A549 (cell line): ENCODE measurements at regions not wholly inside any gene's neighbourhood (a gene's known extent, or its start where the extent isn't known, plus 50 kb on each side); places are given as distances from the start of the nearest gene placed in this dataset.
A peak's percentile ranks its signal among the peaks of the same experiment; 100 is the strongest.

ENCODE experiments used
- ATAC-seq, 2 experiments: fragments of 200-7000 bp in 1 of 2; fragments of >200 bp in 1 of 2; cut with Nextera tagmentation in 1 of 2; cut with Tn5 transposase in 1 of 2; 3 replicates each; pipeline versions ENCODE4 v1.8.0 to v1.9.1; 2018 to 2020; ENCODE audit warnings: mild to moderate bottlenecking in 1 of 2, moderate library complexity in 1 of 2
- CTCF ChIA-PET: fragments of 300-600 bp; sonication (Branson Sonifier 250); formaldehyde crosslinking; extraction: SDS; loops from one replicate; lab custom pipeline; 2021; ENCODE audit warnings: antibody characterized with exemption, inconsistent platforms; lab: Yijun Ruan, JAX
- POLR2A ChIA-PET: fragments of 350-600 bp; formaldehyde crosslinking; extraction: SDS; loops from one replicate; lab custom pipeline; 2021; ENCODE audit warnings: antibody characterized with exemption, inconsistent platforms; lab: Yijun Ruan, JAX
- DNase-seq, 2 experiments: peaks; one replicate each; pipeline versions ENCODE4 v3.0.0 to v3.0.0-alpha.2; 2011 to 2016; ENCODE audit warnings: low read depth in 1 of 2, low spot score in 1 of 2
- FAIRE-seq: peaks from 2 replicates; lab custom pipeline; 2011; peaks lifted over from hg19 to GRCh38; lab: Jason Lieb, UNC
- H3K27ac ChIP-seq, 2 experiments: fragments of >200 bp; sonication (Bioruptor Twin); formaldehyde crosslinking; 3 replicates each; pipeline ENCODE4 v1.5.1; 2016 to 2017
- H3K4me1 ChIP-seq: fragments of >200 bp; sonication (Bioruptor Twin); formaldehyde crosslinking; 3 replicates; pipeline ENCODE4 v1.6.1; 2016
- H3K4me2 ChIP-seq: fragments of >200 bp; sonication (Bioruptor Twin); formaldehyde crosslinking; 3 replicates; pipeline ENCODE4 v1.6.1; 2016
- H3K4me3 ChIP-seq: fragments of >200 bp; sonication (Bioruptor Twin); formaldehyde crosslinking; 3 replicates; pipeline ENCODE4 v1.5.1; 2016
- H3K9me3 ChIP-seq: fragments of >200 bp; sonication (Bioruptor Twin); formaldehyde crosslinking; 3 replicates; pipeline ENCODE4 v1.6.1; 2016
- BHLHE40 ChIP-seq: IDR thresholded peaks from 2 replicates; pipeline ENCODE4 v1.6.1; 2012; ENCODE audit warnings: low read depth, low read length, inconsistent platforms
- CBX2 ChIP-seq: fragments of 200-600 bp; sonication (generic); IDR thresholded peaks from 2 replicates; pipeline ENCODE4 v1.6.1; 2016; ENCODE audit warnings: low read depth, mild to moderate bottlenecking, borderline replicate concordance
- CBX8 ChIP-seq: fragments of 200-600 bp; sonication (generic); IDR thresholded peaks from 2 replicates; pipeline ENCODE4 v1.6.1; 2016
- FOXS1 ChIP-seq: fragments of 250-450 bp; sonication (Bioruptor Pico); IDR thresholded peaks from 2 replicates; pipeline ENCODE4 v1.5.0; 2020; ENCODE audit warnings: mild to moderate bottlenecking, moderate library complexity
- HEYL ChIP-seq: fragments of 250-450 bp; sonication (Bioruptor Pico); IDR thresholded peaks from 2 replicates; pipeline ENCODE4 v1.8.0; 2021; ENCODE audit warnings: mild to moderate bottlenecking, moderate library complexity
- HOXA7 ChIP-seq: fragments of 250-450 bp; sonication (Bioruptor Pico); IDR thresholded peaks from 2 replicates; pipeline ENCODE4 v1.5.0; 2020; ENCODE audit warnings: mild to moderate bottlenecking, moderate library complexity
- KDM1A ChIP-seq: fragments of 200-600 bp; sonication (generic); IDR thresholded peaks from 2 replicates; pipeline ENCODE4 v1.6.1; 2016; ENCODE audit warnings: low read depth, mild to moderate bottlenecking
- MAZ ChIP-seq: fragments of 150-350 bp; IDR thresholded peaks from 2 replicates; pipeline ENCODE4 v1.6.1; 2014; ENCODE audit warnings: antibody characterized with exemption, low read depth, low read length, borderline replicate concordance
- NFE2L2 ChIP-seq: fragments of 150-350 bp; conservative IDR thresholded peaks from 2 replicates; pipeline ENCODE4 v1.6.1; 2014; ENCODE audit warnings: low read length
- PHF8 ChIP-seq: fragments of 200-600 bp; sonication (generic); IDR thresholded peaks from 2 replicates; pipeline ENCODE4 v1.6.1; 2016; ENCODE audit warnings: low read depth, mild to moderate bottlenecking, antibody characterized with exemption, moderate library complexity, borderline replicate concordance
- POLR2A ChIP-seq: IDR thresholded peaks from 2 replicates; pipeline ENCODE4 v1.6.1; 2012; ENCODE audit warnings: mild to moderate bottlenecking, low read length
- RFX5 ChIP-seq: fragments of 450-650 bp; IDR thresholded peaks from 2 replicates; pipeline ENCODE4 v1.7.1; 2014; ENCODE audit warnings: antibody characterized with exemption, mild to moderate bottlenecking, moderate library complexity
- SMC3 ChIP-seq: fragments of >200 bp; sonication (Bioruptor Twin); formaldehyde crosslinking; IDR thresholded peaks from 3 replicates; pipeline ENCODE4 v1.6.1; 2018; ENCODE audit warnings: inconsistent platforms
- WGBS: methylation state at CpG from one replicate; pipeline ENCODE4 v1.1.6; 2017; ENCODE audit errors: missing lambda C conversion rate; 5-methylcytosine and 5-hydroxymethylcytosine counted together
- TF ChIP-seq, protein P1 (sequence below): IDR thresholded peaks from 2 replicates; pipeline ENCODE4 v1.6.1; 2012; ENCODE audit warnings: low read depth, borderline replicate concordance
- TF ChIP-seq, protein P2 (sequence below): IDR thresholded peaks from 2 replicates; pipeline ENCODE4 v1.6.1; 2012
- TF ChIP-seq, protein P3 (sequence below): IDR thresholded peaks from 2 replicates; pipeline ENCODE4 v1.6.1; 2012
- TF ChIP-seq, protein P4 (sequence below): fragments of 450-650 bp; IDR thresholded peaks from 2 replicates; pipeline ENCODE4 v1.6.1; 2014; ENCODE audit warnings: antibody characterized with exemption
- TF ChIP-seq, protein P5 (sequence below): fragments of >200 bp; sonication (Bioruptor Twin); formaldehyde crosslinking; IDR thresholded peaks from 3 replicates; pipeline ENCODE4 v1.5.1; 2016
- TF ChIP-seq, protein P6 (sequence below): fragments of 250-450 bp; sonication (Bioruptor Pico); IDR thresholded peaks from 2 replicates; pipeline ENCODE4 v1.5.0; 2021; ENCODE audit warnings: mild to moderate bottlenecking, moderate library complexity, borderline replicate concordance

DNA sequence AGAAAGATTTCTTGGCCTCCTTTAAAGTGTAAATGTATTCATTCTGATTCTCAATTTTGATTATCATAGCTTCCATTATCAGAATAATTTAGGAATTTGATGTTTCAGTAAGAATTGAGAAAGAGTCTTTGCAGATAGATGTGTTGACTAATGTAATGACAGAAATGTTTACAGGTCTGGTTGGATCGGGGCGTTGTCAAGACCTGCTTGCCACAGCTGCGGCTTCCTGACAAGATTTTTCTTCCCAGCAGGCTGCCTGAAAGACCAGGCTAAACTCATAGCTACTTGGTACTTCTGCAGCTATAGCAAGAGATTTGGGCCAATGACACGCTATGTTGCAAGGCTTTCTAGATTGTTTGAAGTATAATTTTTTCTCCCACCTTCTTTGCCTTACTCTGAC lies 91.5 kb upstream of the ANKRD50 start:
- no peak overlapping the region for H3K27ac ChIP-seq
- WGBS = 75% methylated on average over 4 of the region's 4 CpGs
- CTCF ChIA-PET = no interaction called here
- ATAC-seq (no peak), FAIRE-seq (no peak), DNase-seq (no peak)
- no peak overlapping the region for H3K4me2 ChIP-seq
- POLR2A ChIA-PET = no interaction called here
- H3K9me3 ChIP-seq = no peaks in the 10 kb centered on the region
- no peak overlapping the region for H3K4me3 ChIP-seq
- H3K4me1 ChIP-seq = no peaks in the 10 kb centered on the region
- TF ChIP-seq KDM1A (no peak), POLR2A (no peak), RFX5 (no peak), FOXS1 (no peak)

DNA sequence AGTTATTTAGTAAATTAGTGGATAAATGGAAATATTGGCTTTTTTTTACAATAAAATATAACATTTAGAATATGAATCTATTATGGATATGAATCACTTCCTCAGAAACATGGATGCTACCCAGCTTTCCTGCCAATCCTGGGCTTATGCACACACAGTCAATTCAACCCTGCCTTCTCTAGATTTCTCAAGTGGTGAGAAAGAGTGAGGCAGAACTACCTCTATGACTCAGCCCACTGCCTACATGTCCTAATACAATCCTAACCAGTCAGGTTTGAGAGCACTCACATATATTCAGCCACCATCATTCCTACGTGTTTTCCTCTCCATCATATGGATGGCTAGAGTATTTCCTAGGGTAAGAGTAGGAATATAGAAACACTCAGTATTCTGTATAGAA lies 91.1 kb upstream of the ANKRD50 start:
- POLR2A ChIA-PET = no interaction called here

More for the DNA sequence above, 91.1 kb upstream of the ANKRD50 start:
- no peak for TF ChIP-seq MAZ
- TF ChIP-seq FOXS1 = no peak
- TF ChIP-seq, protein P1, sequence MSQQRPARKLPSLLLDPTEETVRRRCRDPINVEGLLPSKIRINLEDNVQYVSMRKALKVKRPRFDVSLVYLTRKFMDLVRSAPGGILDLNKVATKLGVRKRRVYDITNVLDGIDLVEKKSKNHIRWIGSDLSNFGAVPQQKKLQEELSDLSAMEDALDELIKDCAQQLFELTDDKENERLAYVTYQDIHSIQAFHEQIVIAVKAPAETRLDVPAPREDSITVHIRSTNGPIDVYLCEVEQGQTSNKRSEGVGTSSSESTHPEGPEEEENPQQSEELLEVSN = no peak
- TF ChIP-seq BHLHE40 = no peak
- TF ChIP-seq HOXA7 = no peak
- TF ChIP-seq SMC3 = no peak
- TF ChIP-seq, protein P2, sequence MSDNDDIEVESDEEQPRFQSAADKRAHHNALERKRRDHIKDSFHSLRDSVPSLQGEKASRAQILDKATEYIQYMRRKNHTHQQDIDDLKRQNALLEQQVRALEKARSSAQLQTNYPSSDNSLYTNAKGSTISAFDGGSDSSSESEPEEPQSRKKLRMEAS = no peak
- TF ChIP-seq PHF8 = no peak
- TF ChIP-seq, protein P3, sequence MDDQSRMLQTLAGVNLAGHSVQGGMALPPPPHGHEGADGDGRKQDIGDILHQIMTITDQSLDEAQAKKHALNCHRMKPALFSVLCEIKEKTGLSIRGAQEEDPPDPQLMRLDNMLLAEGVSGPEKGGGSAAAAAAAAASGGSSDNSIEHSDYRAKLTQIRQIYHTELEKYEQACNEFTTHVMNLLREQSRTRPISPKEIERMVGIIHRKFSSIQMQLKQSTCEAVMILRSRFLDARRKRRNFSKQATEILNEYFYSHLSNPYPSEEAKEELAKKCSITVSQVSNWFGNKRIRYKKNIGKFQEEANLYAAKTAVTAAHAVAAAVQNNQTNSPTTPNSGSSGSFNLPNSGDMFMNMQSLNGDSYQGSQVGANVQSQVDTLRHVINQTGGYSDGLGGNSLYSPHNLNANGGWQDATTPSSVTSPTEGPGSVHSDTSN = no peak
- TF ChIP-seq, protein P4, sequence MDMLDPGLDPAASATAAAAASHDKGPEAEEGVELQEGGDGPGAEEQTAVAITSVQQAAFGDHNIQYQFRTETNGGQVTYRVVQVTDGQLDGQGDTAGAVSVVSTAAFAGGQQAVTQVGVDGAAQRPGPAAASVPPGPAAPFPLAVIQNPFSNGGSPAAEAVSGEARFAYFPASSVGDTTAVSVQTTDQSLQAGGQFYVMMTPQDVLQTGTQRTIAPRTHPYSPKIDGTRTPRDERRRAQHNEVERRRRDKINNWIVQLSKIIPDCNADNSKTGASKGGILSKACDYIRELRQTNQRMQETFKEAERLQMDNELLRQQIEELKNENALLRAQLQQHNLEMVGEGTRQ = no peak
- TF ChIP-seq, protein P5, sequence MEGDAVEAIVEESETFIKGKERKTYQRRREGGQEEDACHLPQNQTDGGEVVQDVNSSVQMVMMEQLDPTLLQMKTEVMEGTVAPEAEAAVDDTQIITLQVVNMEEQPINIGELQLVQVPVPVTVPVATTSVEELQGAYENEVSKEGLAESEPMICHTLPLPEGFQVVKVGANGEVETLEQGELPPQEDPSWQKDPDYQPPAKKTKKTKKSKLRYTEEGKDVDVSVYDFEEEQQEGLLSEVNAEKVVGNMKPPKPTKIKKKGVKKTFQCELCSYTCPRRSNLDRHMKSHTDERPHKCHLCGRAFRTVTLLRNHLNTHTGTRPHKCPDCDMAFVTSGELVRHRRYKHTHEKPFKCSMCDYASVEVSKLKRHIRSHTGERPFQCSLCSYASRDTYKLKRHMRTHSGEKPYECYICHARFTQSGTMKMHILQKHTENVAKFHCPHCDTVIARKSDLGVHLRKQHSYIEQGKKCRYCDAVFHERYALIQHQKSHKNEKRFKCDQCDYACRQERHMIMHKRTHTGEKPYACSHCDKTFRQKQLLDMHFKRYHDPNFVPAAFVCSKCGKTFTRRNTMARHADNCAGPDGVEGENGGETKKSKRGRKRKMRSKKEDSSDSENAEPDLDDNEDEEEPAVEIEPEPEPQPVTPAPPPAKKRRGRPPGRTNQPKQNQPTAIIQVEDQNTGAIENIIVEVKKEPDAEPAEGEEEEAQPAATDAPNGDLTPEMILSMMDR = no peak
- TF ChIP-seq CBX8 = no peak
- no peak for TF ChIP-seq CBX2
- TF ChIP-seq HEYL (CRISPR knock-in tag) = no peak
- no peak for TF ChIP-seq NFE2L2
- no peak for TF ChIP-seq POLR2A
- TF ChIP-seq, protein P6, sequence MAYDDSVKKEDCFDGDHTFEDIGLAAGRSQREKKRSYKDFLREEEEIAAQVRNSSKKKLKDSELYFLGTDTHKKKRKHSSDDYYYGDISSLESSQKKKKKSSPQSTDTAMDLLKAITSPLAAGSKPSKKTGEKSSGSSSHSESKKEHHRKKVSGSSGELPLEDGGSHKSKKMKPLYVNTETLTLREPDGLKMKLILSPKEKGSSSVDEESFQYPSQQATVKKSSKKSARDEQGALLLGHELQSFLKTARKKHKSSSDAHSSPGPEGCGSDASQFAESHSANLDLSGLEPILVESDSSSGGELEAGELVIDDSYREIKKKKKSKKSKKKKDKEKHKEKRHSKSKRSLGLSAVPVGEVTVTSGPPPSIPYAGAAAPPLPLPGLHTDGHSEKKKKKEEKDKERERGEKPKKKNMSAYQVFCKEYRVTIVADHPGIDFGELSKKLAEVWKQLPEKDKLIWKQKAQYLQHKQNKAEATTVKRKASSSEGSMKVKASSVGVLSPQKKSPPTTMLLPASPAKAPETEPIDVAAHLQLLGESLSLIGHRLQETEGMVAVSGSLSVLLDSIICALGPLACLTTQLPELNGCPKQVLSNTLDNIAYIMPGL = no peak
- 36% methylated on average over 1 of the region's 1 CpG for WGBS
- no peak overlapping the region for H3K4me2 ChIP-seq
- no peak for FAIRE-seq
- no peaks in the 10 kb centered on the region for H3K4me1 ChIP-seq
- no peaks in the 10 kb centered on the region for H3K9me3 ChIP-seq
- CTCF ChIA-PET = no interaction called here
- no peak overlapping the region for H3K27ac ChIP-seq
- DNase-seq = peak in 1 of 2 experiments; percentile 0
- ATAC-seq = no peak
- H3K4me3 ChIP-seq = no peak overlapping the region
